Adrenal gland (tissue), 5 donors: ENCODE measurements at regions not wholly inside any gene's neighbourhood (a gene's known extent, or its start where the extent isn't known, plus 50 kb on each side); places are given as distances from the start of the nearest gene placed in this dataset.

Experiments used
- CTCF ChIP-seq, 6 experiments: fragments of 450-650 bp in 4 of 6; fragments of 200-600 bp in 2 of 6; sonication (generic) in 1 of 6; IDR thresholded peaks; 1 replicate in 5 of 6; 2 replicates in 1 of 6; pipeline versions ENCODE4 v1.5.1 to v1.8.0; 2016 to 2021; ENCODE audit warnings: antibody characterized with exemption in 6 of 6, mild to moderate bottlenecking in 2 of 6, moderate library complexity in 1 of 6
- POLR2A ChIP-seq, 2 donors: fragments of 450-650 bp; IDR thresholded peaks; one replicate each; pipeline ENCODE4 v1.6.1; 2017; ENCODE audit warnings: antibody characterized with exemption in 2 of 2, mild to moderate bottlenecking in 2 of 2, moderate library complexity in 1 of 2
- donor health status: DM: no; HTN: no; CAD: no.

GRCh38 chr20:12682613-12683012, 326.2 kb upstream of the SPTLC3 start:
- no peak for TF ChIP-seq POLR2A (IDR thresholded peaks at IDR 0.05)
- no peak for TF ChIP-seq CTCF (IDR thresholded peaks at IDR 0.05)
